Heart left ventricle (tissue), 13 donors: ENCODE measurements at regions not wholly inside any gene's neighbourhood (a gene's known extent, or its start where the extent isn't known, plus 50 kb on each side); places are given as distances from the start of the nearest gene placed in this dataset.

Experiments used
- POLR2A ChIP-seq, 2 donors: fragments of 450-650 bp; IDR thresholded peaks; one replicate each; pipeline ENCODE4 v1.6.1; 2017; ENCODE audit warnings: antibody characterized with exemption in 2 of 2, mild to moderate bottlenecking in 2 of 2, moderate library complexity in 2 of 2
- TF ChIP-seq, protein P1 (sequence below), 12 donors: fragments of 200-600 bp; sonication (generic) in 4 of 12; IDR thresholded peaks; one replicate each; pipeline versions ENCODE4 v1.5.0 to v1.8.0; 2018 to 2022; ENCODE audit warnings: antibody characterized with exemption in 12 of 12, mild to moderate bottlenecking in 5 of 12
- donor health status: ischemic (EF 13 %, LVEDD 7.1; RV severe dilation, severe dysfunction).
- donor health status: DM: no; HTN: yes; CAD: no.
- donor health status: DM: no; HTN: no; CAD: no.
- donor health status: ischemic (EF 25% LVEDD 6.9; RV normal size, moderate dysfunction).
- donor health status: ischemic (EF 25% LVEDD 5.7; RV mildly dilated, moderate dysfunction).
- donor health status: ischemic (EF 35%, LVEDD 5.7; RV mildly dilated, moderate dysfunction).
- donor health status: nonischemic (EF 11% LVEDD 7.7; RV severe dilation, severe dysfunction).
- donor health status: DM: yes; HTN: yes; CAD: no.
- donor health status: PGD.
- donor health status: ischemic (EF 29% LVEDD 5.4; RV normal size, mild dysfunction).
- donor health status: nonischemic (EF 23%, LVEDD 6.1; RV moderate dilation, normal function).

DNA sequence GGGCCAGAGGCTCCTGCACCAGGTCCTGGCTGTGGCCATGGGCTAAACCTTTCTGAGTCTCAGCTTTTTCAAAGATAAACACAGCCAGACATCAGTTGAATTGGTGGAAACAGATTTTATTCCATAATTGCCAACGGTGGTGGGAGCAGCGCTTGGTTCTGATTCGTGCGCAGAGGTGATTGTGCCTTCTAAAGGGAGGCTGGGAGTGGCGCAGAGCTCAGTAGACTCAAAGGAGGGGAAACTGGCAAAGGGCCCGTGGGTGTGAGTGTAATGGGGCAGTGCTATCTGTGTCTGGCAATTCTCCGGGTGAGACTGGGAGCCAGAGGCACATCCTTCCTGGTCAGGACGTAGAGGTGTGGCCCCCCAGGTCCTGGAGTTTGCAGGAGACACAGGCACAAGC is 169.4 kb upstream of the PPP1R26 start:
- TF ChIP-seq POLR2A (IDR thresholded peaks at IDR 0.05): no peak
- TF ChIP-seq, protein P1, sequence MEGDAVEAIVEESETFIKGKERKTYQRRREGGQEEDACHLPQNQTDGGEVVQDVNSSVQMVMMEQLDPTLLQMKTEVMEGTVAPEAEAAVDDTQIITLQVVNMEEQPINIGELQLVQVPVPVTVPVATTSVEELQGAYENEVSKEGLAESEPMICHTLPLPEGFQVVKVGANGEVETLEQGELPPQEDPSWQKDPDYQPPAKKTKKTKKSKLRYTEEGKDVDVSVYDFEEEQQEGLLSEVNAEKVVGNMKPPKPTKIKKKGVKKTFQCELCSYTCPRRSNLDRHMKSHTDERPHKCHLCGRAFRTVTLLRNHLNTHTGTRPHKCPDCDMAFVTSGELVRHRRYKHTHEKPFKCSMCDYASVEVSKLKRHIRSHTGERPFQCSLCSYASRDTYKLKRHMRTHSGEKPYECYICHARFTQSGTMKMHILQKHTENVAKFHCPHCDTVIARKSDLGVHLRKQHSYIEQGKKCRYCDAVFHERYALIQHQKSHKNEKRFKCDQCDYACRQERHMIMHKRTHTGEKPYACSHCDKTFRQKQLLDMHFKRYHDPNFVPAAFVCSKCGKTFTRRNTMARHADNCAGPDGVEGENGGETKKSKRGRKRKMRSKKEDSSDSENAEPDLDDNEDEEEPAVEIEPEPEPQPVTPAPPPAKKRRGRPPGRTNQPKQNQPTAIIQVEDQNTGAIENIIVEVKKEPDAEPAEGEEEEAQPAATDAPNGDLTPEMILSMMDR (IDR thresholded peaks at IDR 0.05): no peak
